ENCODE measurements at regions not wholly inside any gene's neighbourhood (a gene's known extent, or its start where the extent isn't known, plus 50 kb on each side); places are given as distances from the start of the nearest gene placed in this dataset.

GRCh38 chr21:14827468-14827867, 237.3 kb downstream of the NRIP1 start:
- no peak for TF ChIP-seq POLR2A (IDR thresholded peaks at IDR 0.05; ENCODE audit: extremely low read depth, insufficient read length)
- TF ChIP-seq, protein P1, sequence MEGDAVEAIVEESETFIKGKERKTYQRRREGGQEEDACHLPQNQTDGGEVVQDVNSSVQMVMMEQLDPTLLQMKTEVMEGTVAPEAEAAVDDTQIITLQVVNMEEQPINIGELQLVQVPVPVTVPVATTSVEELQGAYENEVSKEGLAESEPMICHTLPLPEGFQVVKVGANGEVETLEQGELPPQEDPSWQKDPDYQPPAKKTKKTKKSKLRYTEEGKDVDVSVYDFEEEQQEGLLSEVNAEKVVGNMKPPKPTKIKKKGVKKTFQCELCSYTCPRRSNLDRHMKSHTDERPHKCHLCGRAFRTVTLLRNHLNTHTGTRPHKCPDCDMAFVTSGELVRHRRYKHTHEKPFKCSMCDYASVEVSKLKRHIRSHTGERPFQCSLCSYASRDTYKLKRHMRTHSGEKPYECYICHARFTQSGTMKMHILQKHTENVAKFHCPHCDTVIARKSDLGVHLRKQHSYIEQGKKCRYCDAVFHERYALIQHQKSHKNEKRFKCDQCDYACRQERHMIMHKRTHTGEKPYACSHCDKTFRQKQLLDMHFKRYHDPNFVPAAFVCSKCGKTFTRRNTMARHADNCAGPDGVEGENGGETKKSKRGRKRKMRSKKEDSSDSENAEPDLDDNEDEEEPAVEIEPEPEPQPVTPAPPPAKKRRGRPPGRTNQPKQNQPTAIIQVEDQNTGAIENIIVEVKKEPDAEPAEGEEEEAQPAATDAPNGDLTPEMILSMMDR (IDR thresholded peaks at IDR 0.05; ENCODE audit: low read depth, low read length): no peak
